HG03558 (cell line): ENCODE measurements at regions not wholly inside any gene's neighbourhood (a gene's known extent, or its start where the extent isn't known, plus 50 kb on each side); places are given as distances from the start of the nearest gene placed in this dataset.
"Not testable (repeated sequence)": the region's sequence is repeated elsewhere in the genome, so short reads cannot be mapped to it uniquely, and the experiment has no call there.

Source experiments
- ATAC-seq: cut with Tn5 transposase; IDR thresholded peaks from one replicate; pipeline ENCODE4 v1.9.1; 2021; ENCODE audit warnings: moderate number of reproducible peaks; ENCODE audit not compliant: unreplicated experiment; ENCODE audit errors: extremely low read depth

- no peak for ATAC-seq
Measured at GRCh38 chr3:194028434-194029004, 107.4 kb upstream of the HES1 start.

- ATAC-seq: no peak
Measured at GRCh38 chr3:194029846-194030245, 106.1 kb upstream of the HES1 start.

GRCh38 chr3:194030372-194030771 lies 105.6 kb upstream of the HES1 start:
- no peak for ATAC-seq

GRCh38 chr3:194031349-194031748 lies 104.6 kb upstream of the HES1 start:
- no peak for ATAC-seq

- no peak for ATAC-seq
Measured at GRCh38 chr3:194031867-194032635, 103.9 kb upstream of the HES1 start.

GRCh38 chr3:194032828-194033435 lies 103.0 kb upstream of the HES1 start:
- ATAC-seq: no peak

- no peak for ATAC-seq
Measured at GRCh38 chr3:194034346-194035336, 101.3 kb upstream of the HES1 start.

GRCh38 chr3:194035406-194036138 lies 100.4 kb upstream of the HES1 start:
- ATAC-seq: no peak

GRCh38 chr3:194036842-194037241 lies 99.1 kb upstream of the HES1 start:
- ATAC-seq: no peak

GRCh38 chr3:194038346-194038745 lies 97.6 kb upstream of the HES1 start:
- ATAC-seq: not testable (repeated sequence)

- no peak for ATAC-seq
Measured at GRCh38 chr3:194038960-194039359, 97.0 kb upstream of the HES1 start.

GRCh38 chr3:194040516-194041273 lies 95.3 kb upstream of the HES1 start:
- no peak for ATAC-seq

GRCh38 chr3:194042927-194043326 lies 93.0 kb upstream of the HES1 start:
- ATAC-seq: no peak

GRCh38 chr3:194043516-194043915 lies 92.4 kb upstream of the HES1 start:
- ATAC-seq: no peak

- ATAC-seq: peak; percentile 89
Measured at GRCh38 chr3:194045289-194045688, 90.7 kb upstream of the HES1 start.

- ATAC-seq: no peak
Measured at GRCh38 chr3:194045919-194046318, 90.0 kb upstream of the HES1 start.

- no peak for ATAC-seq
Measured at GRCh38 chr3:194046531-194046930, 89.4 kb upstream of the HES1 start.

- ATAC-seq: no peak
Measured at GRCh38 chr3:194046995-194047645, 88.8 kb upstream of the HES1 start.

GRCh38 chr3:194049394-194049793 lies 86.6 kb upstream of the HES1 start:
- no peak for ATAC-seq
